Muscle of leg (tissue), 3 donors: ENCODE measurements at regions not wholly inside any gene's neighbourhood (a gene's known extent, or its start where the extent isn't known, plus 50 kb on each side); places are given as distances from the start of the nearest gene placed in this dataset.

Experiments used
- DNase-seq: peaks from one replicate; pipeline ENCODE4 v3.0.0; 2013
- H3K27ac ChIP-seq: one replicate; pipeline ENCODE4 v1.5.1; 2013; ENCODE audit warnings: mild to moderate bottlenecking, low read length, control low read depth
- H3K27me3 ChIP-seq: one replicate; pipeline ENCODE4 v1.6.1; 2013; ENCODE audit warnings: low read length; ENCODE audit not compliant: control insufficient read depth, insufficient read depth
- H3K36me3 ChIP-seq: one replicate; pipeline ENCODE4 v1.6.1; 2013; ENCODE audit warnings: low read length; ENCODE audit not compliant: control insufficient read depth, insufficient read depth
- H3K4me1 ChIP-seq: one replicate; pipeline ENCODE4 v1.6.1; 2013; ENCODE audit warnings: low read length; ENCODE audit not compliant: control insufficient read depth, insufficient read depth
- H3K4me3 ChIP-seq: one replicate; pipeline ENCODE4 v1.5.1; 2013; ENCODE audit warnings: low read length, control low read depth
- H3K9me3 ChIP-seq: replicated peaks from 2 replicates; pipeline ENCODE4 v1.6.1; 2013; ENCODE audit warnings: low read depth, low read length; ENCODE audit not compliant: control insufficient read depth
- WGBS: methylation state at CpG from one replicate; pipeline ENCODE4 v1.1.5; 2013; ENCODE audit warnings: missing lambda C conversion rate; ENCODE audit not compliant: insufficient coverage; 5-methylcytosine and 5-hydroxymethylcytosine counted together

DNA sequence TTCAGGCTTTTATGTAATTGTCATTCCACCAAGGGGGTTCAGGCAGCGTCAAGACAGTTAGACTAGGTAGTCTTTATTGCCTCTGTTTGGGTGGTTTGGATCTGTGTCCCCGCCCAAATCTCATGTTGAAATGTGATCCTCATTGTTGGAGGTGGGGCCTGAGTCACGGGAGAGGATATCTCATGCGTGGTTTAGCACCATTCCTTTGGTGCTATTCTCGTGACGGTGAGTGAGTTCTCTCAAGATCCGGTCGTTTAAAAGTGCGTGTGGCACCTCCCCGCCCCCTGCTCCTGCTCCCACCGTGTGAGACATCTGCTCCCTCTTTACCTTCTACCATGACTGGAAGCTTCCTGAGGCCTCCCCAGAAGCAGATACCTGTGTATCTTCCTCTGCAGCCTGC, 51.3 kb upstream of the FOXC1 start:
- Histone ChIP-seq H3K4me3 (no peak overlapping the region), H3K4me1 (peaks cover 8% of the 10 kb centered on the region), H3K27ac (no peak overlapping the region), H3K27me3 (peaks cover 5% of the 10 kb centered on the region), H3K36me3 (no peaks in the 10 kb centered on the region), H3K9me3 (no peaks in the 10 kb centered on the region)
- 69% methylated on average over 11 of the region's 11 CpGs for WGBS
- DNase-seq, result no peak
